Neural cell (in vitro differentiated cells): ENCODE measurements at regions not wholly inside any gene's neighbourhood (a gene's known extent, or its start where the extent isn't known, plus 50 kb on each side); places are given as distances from the start of the nearest gene placed in this dataset.

ENCODE experiments used
- CTCF ChIP-seq: fragments of 450-650 bp; IDR thresholded peaks from 2 replicates; pipeline ENCODE4 v1.5.1; 2014; ENCODE audit warnings: antibody characterized with exemption, mild to moderate bottlenecking, moderate library complexity; ENCODE audit not compliant: poor library complexity, severe bottlenecking
- MXI1 ChIP-seq: fragments of 450-650 bp; conservative IDR thresholded peaks from 2 replicates; pipeline ENCODE4 v1.6.1; 2014; ENCODE audit warnings: antibody characterized with exemption, mild to moderate bottlenecking; ENCODE audit not compliant: poor library complexity, severe bottlenecking
- POLR2AphosphoS5 ChIP-seq: IDR thresholded peaks from 2 replicates; pipeline ENCODE4 v1.6.1; 2012
- TF ChIP-seq, protein P1 (sequence below): IDR thresholded peaks from 2 replicates; pipeline ENCODE4 v1.6.1; 2012; ENCODE audit warnings: borderline replicate concordance

GRCh38 chr19:30118760-30119159, 176.7 kb downstream of the URI1 start:
- TF ChIP-seq, protein P1, sequence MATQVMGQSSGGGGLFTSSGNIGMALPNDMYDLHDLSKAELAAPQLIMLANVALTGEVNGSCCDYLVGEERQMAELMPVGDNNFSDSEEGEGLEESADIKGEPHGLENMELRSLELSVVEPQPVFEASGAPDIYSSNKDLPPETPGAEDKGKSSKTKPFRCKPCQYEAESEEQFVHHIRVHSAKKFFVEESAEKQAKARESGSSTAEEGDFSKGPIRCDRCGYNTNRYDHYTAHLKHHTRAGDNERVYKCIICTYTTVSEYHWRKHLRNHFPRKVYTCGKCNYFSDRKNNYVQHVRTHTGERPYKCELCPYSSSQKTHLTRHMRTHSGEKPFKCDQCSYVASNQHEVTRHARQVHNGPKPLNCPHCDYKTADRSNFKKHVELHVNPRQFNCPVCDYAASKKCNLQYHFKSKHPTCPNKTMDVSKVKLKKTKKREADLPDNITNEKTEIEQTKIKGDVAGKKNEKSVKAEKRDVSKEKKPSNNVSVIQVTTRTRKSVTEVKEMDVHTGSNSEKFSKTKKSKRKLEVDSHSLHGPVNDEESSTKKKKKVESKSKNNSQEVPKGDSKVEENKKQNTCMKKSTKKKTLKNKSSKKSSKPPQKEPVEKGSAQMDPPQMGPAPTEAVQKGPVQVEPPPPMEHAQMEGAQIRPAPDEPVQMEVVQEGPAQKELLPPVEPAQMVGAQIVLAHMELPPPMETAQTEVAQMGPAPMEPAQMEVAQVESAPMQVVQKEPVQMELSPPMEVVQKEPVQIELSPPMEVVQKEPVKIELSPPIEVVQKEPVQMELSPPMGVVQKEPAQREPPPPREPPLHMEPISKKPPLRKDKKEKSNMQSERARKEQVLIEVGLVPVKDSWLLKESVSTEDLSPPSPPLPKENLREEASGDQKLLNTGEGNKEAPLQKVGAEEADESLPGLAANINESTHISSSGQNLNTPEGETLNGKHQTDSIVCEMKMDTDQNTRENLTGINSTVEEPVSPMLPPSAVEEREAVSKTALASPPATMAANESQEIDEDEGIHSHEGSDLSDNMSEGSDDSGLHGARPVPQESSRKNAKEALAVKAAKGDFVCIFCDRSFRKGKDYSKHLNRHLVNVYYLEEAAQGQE, result no peak
- TF ChIP-seq CTCF, result no peak
- no peak for TF ChIP-seq POLR2AphosphoS5
- no peak for TF ChIP-seq MXI1
